ENCODE measurements at regions not wholly inside any gene's neighbourhood (a gene's known extent, or its start where the extent isn't known, plus 50 kb on each side); places are given as distances from the start of the nearest gene placed in this dataset.
"Not testable (repeated sequence)": the region's sequence is repeated elsewhere in the genome, so short reads cannot be mapped to it uniquely, and the experiment has no call there.

- H3K36me3 ChIP-seq (ENCODE audit: control insufficient read depth, low read depth, low read length); H3K4me1 ChIP-seq (ENCODE audit: control insufficient read depth, low read depth, low read length); H3K9ac ChIP-seq (ENCODE audit: low read length); H3K27me3 ChIP-seq (ENCODE audit: control insufficient read depth, insufficient read depth, low read length); H3K27ac ChIP-seq (ENCODE audit: low read length); H3K4me3 ChIP-seq (ENCODE audit: low read length); H3K9me3 ChIP-seq (ENCODE audit: control insufficient read depth, low read depth, low read length): not testable (repeated sequence)
These were observed 187.9 kb downstream of the NPIPB11 start for GRCh38 chr16:29218649-29219048.

DNA sequence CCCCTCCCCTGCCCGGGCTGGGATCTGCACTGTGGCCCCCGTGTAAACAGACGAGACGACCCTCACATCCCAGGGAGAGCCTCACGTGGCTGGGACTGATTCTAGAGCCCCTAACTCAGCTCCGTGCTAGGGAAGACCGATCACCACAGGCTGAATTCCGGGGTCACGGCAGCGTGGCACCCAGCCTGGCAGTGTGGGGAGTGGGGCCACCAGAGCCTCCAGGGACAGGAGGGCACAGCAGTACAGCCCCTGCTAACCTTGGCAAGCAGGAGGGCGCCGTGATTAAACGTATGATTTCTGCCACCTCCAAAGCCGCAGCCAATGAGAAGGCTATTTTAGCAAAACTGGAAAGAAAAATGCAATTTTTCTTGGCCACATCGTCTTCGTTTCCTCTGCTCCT lies 188.3 kb downstream of the NPIPB11 start:
- not testable (repeated sequence) for H3K9ac ChIP-seq (ENCODE audit: low read length); H3K9me3 ChIP-seq (ENCODE audit: control insufficient read depth, low read depth, low read length); H3K4me1 ChIP-seq (ENCODE audit: control insufficient read depth, low read depth, low read length); H3K27ac ChIP-seq (ENCODE audit: low read length); H3K4me3 ChIP-seq (ENCODE audit: low read length); H3K36me3 ChIP-seq (ENCODE audit: control insufficient read depth, low read depth, low read length); H3K27me3 ChIP-seq (ENCODE audit: control insufficient read depth, insufficient read depth, low read length)

GRCh38 chr16:29217752-29218126 lies 188.8 kb downstream of the NPIPB11 start:
- H3K27ac ChIP-seq (ENCODE audit: low read length); H3K9ac ChIP-seq (ENCODE audit: low read length); H3K36me3 ChIP-seq (ENCODE audit: control insufficient read depth, low read depth, low read length); H3K4me1 ChIP-seq (ENCODE audit: control insufficient read depth, low read depth, low read length); H3K27me3 ChIP-seq (ENCODE audit: control insufficient read depth, insufficient read depth, low read length); H3K9me3 ChIP-seq (ENCODE audit: control insufficient read depth, low read depth, low read length); H3K4me3 ChIP-seq (ENCODE audit: low read length): not testable (repeated sequence)

DNA sequence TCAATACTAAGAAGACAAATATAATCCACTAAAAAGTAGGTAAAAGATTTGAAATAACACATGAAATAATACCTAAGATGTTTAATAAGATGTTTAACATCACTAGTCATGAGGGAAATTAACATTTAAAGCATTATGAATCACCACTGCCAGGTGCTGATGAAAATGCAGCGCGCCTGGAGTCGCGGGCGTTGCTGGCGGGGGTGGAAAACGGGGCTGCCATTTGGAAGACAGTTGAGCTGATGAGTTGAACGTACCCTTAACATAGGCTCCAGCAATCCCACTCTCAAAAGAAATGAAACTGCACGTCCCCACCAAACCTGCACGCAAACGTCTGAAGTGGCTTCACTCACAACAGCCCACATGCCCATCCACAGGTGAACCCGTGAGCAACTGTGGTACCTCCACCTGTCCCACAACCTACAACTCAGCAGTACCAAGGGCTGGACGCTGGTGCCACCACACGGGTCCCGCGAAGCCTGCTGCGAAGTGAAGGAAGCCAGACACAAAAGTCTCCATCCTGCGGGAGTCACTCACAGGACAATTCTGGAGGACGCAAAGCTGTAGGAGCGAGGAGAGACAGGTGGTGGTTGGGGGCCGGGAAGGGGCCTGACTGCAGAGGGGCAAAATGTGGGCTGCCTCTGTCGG lies 189.3 kb downstream of the NPIPB11 start:
- H3K4me1 ChIP-seq (ENCODE audit: control insufficient read depth, low read depth, low read length); H3K27me3 ChIP-seq (ENCODE audit: control insufficient read depth, insufficient read depth, low read length); H3K4me3 ChIP-seq (ENCODE audit: low read length); H3K36me3 ChIP-seq (ENCODE audit: control insufficient read depth, low read depth, low read length); H3K9ac ChIP-seq (ENCODE audit: low read length); H3K9me3 ChIP-seq (ENCODE audit: control insufficient read depth, low read depth, low read length); H3K27ac ChIP-seq (ENCODE audit: low read length): not testable (repeated sequence)

GRCh38 chr16:29213770-29214169 lies 192.7 kb downstream of the NPIPB11 start:
- H3K9me3 ChIP-seq (ENCODE audit: control insufficient read depth, low read depth, low read length); H3K27ac ChIP-seq (ENCODE audit: low read length); H3K4me3 ChIP-seq (ENCODE audit: low read length); H3K4me1 ChIP-seq (ENCODE audit: control insufficient read depth, low read depth, low read length); H3K27me3 ChIP-seq (ENCODE audit: control insufficient read depth, insufficient read depth, low read length); H3K9ac ChIP-seq (ENCODE audit: low read length); H3K36me3 ChIP-seq (ENCODE audit: control insufficient read depth, low read depth, low read length): not testable (repeated sequence)

GRCh38 chr16:29213251-29213650 lies 193.3 kb downstream of the NPIPB11 start:
- not testable (repeated sequence) for H3K9ac ChIP-seq (ENCODE audit: low read length); H3K27me3 ChIP-seq (ENCODE audit: control insufficient read depth, insufficient read depth, low read length); H3K4me1 ChIP-seq (ENCODE audit: control insufficient read depth, low read depth, low read length)

GRCh38 chr16:29212084-29213027 lies 194.2 kb downstream of the NPIPB11 start:
- not testable (repeated sequence) for H3K27me3 ChIP-seq (ENCODE audit: control insufficient read depth, insufficient read depth, low read length); H3K4me3 ChIP-seq (ENCODE audit: low read length); H3K27ac ChIP-seq (ENCODE audit: low read length); H3K36me3 ChIP-seq (ENCODE audit: control insufficient read depth, low read depth, low read length); H3K9me3 ChIP-seq (ENCODE audit: control insufficient read depth, low read depth, low read length); H3K9ac ChIP-seq (ENCODE audit: low read length); H3K4me1 ChIP-seq (ENCODE audit: control insufficient read depth, low read depth, low read length)

More at GRCh38 chr16:29213251-29213650, 193.3 kb downstream of the NPIPB11 start:
- H3K27ac ChIP-seq (ENCODE audit: low read length); H3K36me3 ChIP-seq (ENCODE audit: control insufficient read depth, low read depth, low read length); H3K9me3 ChIP-seq (ENCODE audit: control insufficient read depth, low read depth, low read length); H3K4me3 ChIP-seq (ENCODE audit: low read length): not testable (repeated sequence)

GRCh38 chr16:29211456-29211855 lies 195.1 kb downstream of the NPIPB11 start:
- not testable (repeated sequence) for H3K36me3 ChIP-seq (ENCODE audit: control insufficient read depth, low read depth, low read length); H3K4me3 ChIP-seq (ENCODE audit: low read length); H3K27ac ChIP-seq (ENCODE audit: low read length); H3K27me3 ChIP-seq (ENCODE audit: control insufficient read depth, insufficient read depth, low read length); H3K9me3 ChIP-seq (ENCODE audit: control insufficient read depth, low read depth, low read length); H3K4me1 ChIP-seq (ENCODE audit: control insufficient read depth, low read depth, low read length); H3K9ac ChIP-seq (ENCODE audit: low read length)

GRCh38 chr16:29210299-29211150 lies 196.0 kb downstream of the NPIPB11 start:
- H3K9ac ChIP-seq (ENCODE audit: low read length); H3K27ac ChIP-seq (ENCODE audit: low read length); H3K36me3 ChIP-seq (ENCODE audit: control insufficient read depth, low read depth, low read length); H3K4me3 ChIP-seq (ENCODE audit: low read length); H3K27me3 ChIP-seq (ENCODE audit: control insufficient read depth, insufficient read depth, low read length); H3K9me3 ChIP-seq (ENCODE audit: control insufficient read depth, low read depth, low read length); H3K4me1 ChIP-seq (ENCODE audit: control insufficient read depth, low read depth, low read length): not testable (repeated sequence)

DNA sequence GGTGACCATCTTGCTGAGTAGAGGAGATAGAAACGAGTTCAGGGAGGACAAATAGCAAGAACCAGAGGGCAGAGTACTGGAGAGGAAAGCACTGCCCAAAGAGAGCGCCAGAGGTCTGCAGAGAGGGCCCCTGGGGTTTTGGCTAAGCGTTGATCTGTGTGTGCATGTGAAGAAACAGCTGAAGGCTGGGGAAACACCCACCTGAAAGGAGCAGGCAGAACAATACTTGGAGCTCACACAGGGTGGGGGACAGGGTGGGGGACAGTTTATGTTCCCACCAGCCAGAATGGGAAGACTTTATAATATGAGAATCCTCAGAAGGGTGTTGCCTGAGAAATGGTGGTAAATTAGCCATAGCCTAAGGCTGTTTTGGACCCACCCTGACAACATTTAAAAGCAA lies 200.4 kb downstream of the NPIPB11 start:
- not testable (repeated sequence) for H3K27me3 ChIP-seq (ENCODE audit: control insufficient read depth, insufficient read depth, low read length); H3K4me1 ChIP-seq (ENCODE audit: control insufficient read depth, low read depth, low read length); H3K36me3 ChIP-seq (ENCODE audit: control insufficient read depth, low read depth, low read length); H3K4me3 ChIP-seq (ENCODE audit: low read length); H3K9me3 ChIP-seq (ENCODE audit: control insufficient read depth, low read depth, low read length); H3K9ac ChIP-seq (ENCODE audit: low read length); H3K27ac ChIP-seq (ENCODE audit: low read length)

GRCh38 chr16:29205151-29205550 lies 201.4 kb downstream of the NPIPB11 start:
- not testable (repeated sequence) for H3K9ac ChIP-seq (ENCODE audit: low read length); H3K36me3 ChIP-seq (ENCODE audit: control insufficient read depth, low read depth, low read length); H3K4me1 ChIP-seq (ENCODE audit: control insufficient read depth, low read depth, low read length); H3K4me3 ChIP-seq (ENCODE audit: low read length); H3K27me3 ChIP-seq (ENCODE audit: control insufficient read depth, insufficient read depth, low read length); H3K27ac ChIP-seq (ENCODE audit: low read length); H3K9me3 ChIP-seq (ENCODE audit: control insufficient read depth, low read depth, low read length)

All from iPS-18a (cell line).